HG02610 (cell line): ENCODE measurements at regions not wholly inside any gene's neighbourhood (a gene's known extent, or its start where the extent isn't known, plus 50 kb on each side); places are given as distances from the start of the nearest gene placed in this dataset.
"Not testable (repeated sequence)": the region's sequence is repeated elsewhere in the genome, so short reads cannot be mapped to it uniquely, and the experiment has no call there.

Source experiments
- ATAC-seq: cut with Tn5 transposase; IDR thresholded peaks from one replicate; pipeline ENCODE4 v1.9.1; 2021; ENCODE audit warnings: mild to moderate bottlenecking, moderate library complexity; ENCODE audit not compliant: unreplicated experiment

DNA sequence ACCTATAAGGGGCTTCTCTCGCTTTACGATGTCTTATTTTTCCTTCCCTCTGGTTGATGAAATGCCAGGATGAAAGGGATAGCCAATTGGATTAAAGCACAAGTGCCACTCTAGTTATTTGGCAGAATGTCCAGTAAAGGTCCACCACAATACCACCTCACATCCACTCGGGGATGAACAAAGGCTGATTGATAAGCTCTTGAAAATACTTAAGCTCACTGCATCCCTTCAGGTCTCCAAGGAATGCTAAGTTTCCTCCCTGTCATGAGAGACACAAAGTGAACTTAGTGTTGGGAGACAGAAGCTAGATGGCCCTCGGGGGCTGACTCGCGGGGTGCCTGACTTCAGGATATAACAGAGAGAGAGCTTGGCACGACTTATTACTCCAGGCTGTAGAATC lies 185.9 kb upstream of the ZNF644 start:
- not testable (repeated sequence) for ATAC-seq

DNA sequence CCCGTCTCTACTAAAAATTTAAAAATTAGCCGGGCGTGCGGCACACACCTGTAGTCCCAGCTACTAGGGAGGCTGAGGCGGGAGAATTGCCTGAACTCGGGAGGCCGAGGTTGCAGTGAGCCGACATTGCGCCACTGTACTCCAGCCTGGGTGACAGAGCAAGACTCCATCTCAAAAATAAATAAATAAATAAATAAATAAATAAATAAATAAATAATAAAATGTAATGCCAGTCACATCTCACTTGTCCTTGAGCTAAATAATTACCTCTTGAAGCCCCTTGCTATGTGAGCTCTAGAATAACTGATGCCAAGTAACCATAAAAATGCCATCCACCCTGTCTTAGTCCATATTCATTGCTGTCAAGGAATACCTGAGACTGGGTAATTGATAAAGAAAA lies 182.3 kb upstream of the ZNF644 start:
- not testable (repeated sequence) for ATAC-seq

DNA sequence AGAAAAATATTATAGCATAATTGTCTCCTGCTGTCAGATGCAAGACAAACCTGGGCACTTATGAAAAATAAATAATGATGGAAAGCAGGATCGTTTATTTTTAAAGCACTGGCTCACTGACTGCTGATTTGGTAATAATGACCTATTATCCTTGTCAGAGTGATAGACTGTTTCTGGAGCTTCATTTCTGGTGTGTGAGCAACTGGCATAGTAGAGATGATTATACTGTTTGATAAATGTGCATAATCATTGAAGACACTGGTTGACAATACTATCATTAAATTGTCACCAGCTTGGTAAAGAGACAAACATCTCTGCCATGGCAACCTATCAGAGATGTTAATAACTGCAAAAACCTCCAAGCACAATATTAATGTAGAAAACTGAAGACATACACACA lies 179.9 kb upstream of the ZNF644 start:
- no peak for ATAC-seq

DNA sequence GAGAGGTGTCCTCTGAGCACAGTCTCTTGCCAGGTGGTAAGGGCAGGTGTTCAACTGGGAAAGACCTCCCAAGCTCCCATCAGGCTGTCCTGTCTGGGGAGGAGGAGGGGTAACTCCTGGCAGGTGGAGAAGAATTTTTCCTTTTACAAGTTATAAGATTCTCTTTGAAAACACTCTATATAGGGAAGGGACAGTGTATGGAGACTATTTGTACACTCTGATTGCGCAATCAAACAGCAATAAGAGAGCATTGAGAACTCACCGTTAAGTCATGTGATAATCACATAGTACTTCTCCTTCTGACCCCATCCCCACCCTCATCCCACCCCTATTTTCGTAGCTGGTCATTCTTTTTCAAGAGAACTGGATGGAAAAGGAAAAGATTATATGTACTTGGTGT lies 179.3 kb upstream of the ZNF644 start:
- no peak for ATAC-seq

DNA sequence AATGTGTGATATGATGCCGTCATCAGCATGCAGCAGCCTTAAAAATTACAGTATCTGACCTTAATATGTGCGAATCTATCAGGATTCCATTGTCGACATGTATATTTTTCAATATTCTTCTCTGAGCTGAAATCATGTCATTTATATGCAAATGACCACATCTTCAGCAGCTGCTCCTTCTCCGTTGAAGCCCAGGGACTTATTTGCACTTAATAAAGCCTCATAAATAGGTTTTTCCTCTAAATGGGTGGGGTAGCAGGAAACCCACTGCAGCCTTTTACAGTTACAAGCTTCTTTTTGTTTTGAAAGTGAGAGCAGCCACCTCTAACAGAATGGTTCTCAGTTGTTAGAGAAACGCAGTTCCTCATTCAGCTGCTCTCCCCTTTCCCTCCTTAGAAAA lies 178.8 kb upstream of the ZNF644 start:
- ATAC-seq: no peak

DNA sequence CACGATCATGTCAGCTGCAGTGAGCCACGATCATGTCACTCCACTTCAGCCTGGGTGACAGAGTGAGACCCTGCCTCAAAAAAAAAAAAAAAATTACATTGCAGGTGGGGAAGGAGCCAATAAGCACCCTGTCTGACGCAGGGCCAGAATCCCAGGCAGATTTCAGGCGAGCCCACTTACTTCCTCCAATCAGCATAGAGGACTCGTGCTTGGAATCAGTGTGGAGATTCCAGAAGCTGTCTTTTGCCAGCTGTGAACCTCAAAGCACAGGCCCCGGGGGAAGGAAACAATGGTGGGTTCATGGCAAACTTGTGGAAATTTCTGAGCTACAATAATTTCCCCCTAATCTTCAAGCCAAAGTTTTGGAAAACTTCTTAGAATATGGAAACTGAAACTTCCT lies 178.2 kb upstream of the ZNF644 start:
- ATAC-seq: no peak

DNA sequence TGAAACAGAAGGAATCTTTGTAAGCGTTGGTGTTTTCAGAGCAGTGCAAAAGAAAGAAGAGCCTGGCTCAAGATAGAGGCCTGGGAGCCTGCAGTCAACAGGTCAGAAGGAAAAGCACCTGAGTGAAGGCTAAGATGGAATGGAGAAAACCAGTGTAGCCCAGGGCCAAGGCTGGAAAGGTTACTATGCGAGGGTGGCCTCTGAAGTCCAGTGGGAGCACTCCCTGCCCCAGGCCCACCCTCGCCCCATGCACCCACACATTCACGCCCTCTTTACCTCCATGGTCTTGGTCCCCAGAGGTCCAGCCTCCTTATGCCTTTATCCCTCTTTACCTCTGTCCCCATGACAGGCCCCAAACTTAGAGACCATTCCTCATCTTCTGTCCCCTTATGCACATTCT lies 169.2 kb upstream of the ZNF644 start:
- no peak for ATAC-seq

DNA sequence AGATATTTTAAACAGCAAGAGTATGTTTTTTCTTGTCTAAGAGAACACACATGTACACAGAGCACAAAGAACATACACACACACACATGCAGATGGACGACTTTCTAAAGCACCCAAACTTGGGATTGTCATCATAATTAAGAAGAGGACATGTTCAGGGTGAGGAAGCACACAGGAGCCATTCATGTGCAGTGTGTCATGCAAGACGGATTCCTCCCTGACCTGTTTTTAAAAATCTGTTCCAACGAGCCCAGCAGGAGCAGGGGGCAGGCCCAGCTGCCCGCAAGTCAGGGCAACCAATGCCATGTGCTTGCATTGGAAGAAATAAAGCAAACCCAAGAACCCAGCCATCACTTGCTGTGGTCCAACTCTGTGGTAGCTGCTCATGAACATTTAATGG lies 167.3 kb upstream of the ZNF644 start:
- no peak for ATAC-seq

DNA sequence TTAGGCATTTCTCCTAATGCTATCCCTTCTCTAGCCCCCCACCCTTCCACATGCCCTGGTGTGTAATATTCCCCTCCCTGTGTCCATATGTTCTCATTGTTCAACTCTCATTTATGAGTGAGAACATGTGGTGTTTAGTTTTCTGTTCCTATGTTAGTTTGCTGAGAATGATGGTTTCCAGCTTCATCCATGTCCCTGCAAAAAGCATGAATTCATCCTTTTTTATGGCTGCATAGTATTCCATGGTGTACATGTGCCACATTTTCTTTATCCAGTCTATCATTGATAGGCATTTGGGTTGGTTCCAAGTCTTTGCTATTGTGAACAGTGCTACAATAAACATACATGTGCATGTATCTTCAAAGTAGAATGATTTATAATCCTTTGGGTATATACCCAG lies 161.0 kb upstream of the ZNF644 start:
- not testable (repeated sequence) for ATAC-seq

DNA sequence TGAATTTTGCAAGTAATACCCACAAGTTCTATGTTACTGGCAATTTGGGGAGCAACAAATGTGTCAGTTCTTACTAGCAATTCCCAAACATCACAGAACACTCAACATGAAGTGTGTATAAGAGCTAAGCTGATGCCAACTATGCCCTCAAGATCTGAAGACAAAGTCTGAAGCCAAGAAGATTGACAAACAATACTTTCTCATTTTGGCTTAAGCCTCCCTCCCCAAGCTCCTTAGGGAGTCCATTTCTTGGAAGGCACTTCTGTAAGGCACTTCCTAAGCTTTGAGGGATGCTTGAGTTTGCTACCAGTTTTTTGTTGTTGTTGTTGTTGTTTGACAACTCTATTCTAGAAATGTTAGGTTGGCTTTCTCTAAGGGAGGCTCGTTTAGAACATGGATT lies 154.4 kb upstream of the ZNF644 start:
- ATAC-seq: no peak

DNA sequence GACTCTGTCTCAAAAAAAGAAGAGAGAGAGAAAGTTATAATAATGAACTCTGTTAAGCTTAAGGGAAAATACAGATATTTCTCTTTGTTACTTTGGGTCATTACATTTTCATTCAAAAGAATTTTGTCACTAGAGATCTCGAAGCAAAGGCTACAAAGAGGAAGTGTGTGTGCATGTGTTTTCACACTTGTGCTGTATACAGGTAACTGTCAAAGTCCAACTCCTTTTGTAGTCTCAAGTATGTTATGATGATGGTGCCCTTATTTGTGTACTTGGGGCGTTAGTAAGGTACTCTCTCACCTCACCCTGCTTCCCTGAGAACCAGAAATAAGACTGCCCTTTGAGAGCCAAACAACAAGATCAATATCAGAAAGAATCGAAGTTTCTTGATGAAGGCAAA lies 152.9 kb upstream of the ZNF644 start:
- ATAC-seq: no peak

DNA sequence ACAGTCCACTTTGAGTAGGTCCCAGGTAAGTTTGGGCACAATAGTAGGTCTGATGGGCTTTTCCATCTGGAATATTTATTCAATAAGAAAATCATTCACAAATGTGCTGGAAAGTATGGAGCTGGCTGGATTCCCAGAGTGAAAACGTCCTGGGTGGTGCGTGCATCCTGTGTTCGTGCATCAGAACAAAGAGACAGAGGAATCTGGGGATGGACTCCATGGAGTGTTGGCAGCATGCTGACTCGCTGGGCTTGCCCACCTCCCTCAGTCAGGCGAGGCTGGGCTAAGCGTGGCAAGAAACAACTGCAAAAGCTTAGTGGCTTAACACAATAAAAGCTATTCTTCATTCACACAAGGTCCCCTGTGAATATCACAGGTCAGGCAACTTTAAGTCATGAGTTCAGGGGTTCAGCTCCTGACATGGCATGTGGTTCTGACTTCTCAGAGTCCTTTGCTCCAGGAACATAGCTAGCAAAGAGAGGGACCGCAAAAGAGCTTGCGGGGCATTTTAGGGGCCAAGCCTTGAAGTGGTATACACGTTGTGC lies 151.6 kb upstream of the ZNF644 start:
- no peak for ATAC-seq

DNA sequence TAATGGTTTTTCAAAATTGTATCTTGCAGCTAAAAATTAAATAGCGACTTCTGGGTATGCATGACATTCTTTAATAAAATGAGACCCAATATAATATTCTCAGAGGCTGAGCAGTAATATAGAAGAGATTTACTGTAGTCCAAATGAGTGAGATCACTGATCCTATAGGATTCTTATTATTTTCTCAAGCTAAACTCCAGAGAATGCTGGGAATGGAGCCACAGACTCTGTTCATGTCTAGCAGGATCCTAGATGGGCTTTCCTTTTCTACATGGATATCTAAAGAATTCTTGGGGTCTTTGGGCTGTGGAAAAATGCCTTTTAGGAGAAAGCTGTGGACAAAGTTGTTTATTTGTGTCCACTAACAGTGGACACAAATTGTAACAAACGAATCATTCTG lies 150.7 kb upstream of the ZNF644 start:
- ATAC-seq: no peak

DNA sequence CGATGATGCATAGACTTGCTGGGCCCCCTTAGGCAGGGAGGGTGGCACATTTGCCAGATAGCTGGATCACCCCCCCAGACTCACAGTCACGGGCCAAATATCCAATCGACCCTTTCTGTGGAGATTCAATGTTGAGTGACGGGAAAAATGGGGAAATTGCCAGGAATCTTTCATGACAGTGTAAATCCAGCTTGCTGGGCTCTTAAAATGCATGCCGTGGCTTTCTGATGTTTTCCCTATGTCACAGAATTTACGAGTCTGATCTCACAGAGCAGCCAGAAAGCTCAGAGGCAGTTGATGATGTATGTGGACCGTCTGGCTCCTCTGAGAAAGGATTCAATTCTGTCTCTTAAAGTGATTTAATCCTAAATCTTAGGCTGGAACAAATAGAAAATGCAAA lies 150.1 kb upstream of the ZNF644 start:
- no peak for ATAC-seq

DNA sequence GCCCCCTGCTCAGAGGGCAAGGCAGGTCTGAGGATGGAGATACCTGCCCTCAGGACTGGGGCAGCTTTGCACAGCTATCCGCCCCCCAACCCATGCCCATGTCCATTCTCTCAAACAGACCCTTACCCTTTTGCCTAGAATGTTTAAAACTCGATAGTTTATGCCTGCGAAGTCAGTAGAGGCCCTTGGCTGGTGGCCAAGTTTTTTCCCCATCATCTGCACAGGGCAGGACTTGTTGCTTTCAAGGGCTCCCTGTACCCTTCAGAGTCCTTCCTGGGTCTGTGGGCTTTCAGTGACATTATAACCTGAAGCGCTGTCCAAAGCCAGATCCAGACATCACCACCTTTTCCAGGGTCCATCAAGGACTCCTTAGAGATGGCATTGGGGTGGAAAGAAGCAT lies 148.7 kb upstream of the ZNF644 start:
- no peak for ATAC-seq

DNA sequence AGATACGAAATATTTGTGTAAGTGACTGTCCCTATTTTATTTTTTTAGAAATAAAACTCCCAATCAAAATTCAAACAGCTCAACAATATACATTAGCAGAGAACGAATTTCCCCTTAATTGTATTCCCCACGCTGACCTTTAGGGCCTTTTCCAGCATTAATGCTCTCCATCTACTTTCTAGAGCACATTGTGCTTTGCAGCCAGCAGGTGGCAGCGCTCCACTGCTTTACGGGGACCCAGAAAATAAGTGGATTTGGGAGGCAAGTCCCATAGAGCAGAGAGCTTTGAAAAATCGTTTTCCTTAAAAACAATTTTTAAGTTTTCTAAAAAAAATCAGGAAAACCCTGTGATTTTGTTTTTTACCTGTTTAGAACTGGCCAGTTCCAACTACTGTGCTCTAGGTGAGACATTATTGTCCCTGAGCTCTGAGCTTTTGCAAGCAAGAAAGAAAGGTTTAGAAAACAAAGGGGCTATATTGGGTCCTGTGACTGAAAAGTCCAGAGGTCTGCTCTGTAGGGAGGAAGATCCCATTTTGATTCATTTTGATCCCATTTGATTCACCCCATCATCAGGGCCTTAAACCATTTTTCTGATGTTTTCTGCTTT lies 144.4 kb upstream of the ZNF644 start:
- ATAC-seq: no peak

DNA sequence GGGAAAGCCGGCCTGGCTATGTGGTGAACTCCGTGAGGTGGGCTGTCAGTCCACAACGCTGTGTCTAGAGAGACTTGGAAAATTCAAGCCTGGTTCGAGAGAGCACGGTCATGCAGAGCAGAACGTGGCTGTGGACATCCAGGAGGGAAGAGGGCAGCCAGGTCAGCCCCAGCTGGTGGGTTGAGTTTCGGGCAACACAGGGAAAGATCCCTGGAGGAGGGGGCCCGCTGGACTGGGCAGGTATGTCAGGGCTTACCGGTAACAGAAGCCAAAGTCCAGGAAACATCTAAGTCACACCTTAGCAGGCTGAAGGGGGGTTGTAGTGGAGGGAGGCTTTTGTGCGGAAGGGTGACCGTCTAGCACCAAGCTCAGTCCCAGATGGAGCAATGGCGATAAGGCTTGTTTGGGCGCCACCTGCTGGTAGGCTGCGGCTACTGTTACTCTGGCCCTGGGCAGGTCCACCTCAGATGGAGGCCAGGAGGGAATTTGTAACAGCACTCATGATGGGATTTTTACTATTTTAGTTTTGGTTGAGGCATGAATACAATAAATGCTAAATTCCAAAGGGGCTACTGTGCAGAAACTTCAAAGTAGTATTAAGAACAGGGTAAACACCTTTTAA lies 143.3 kb upstream of the ZNF644 start:
- ATAC-seq: peak; percentile 78

DNA sequence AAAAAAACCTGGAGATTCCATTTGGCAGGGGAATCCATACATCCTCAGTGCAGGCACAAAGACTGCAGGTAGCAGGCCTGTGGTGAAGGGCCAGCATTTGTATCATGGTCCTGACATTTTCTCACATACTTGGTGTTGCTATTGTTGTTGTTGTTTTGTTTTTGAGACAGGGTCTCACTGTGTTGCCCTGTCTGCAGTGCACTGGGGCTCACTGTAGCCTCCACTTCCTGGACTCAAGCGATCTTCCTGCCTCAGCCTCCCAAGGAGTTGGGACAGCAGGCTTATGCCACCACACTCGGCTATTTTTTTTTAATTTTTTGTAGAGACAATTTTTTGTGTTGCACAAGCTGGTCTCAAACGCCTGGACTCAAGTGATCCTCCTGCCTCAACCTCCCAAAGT lies 140.8 kb upstream of the ZNF644 start:
- no peak for ATAC-seq

DNA sequence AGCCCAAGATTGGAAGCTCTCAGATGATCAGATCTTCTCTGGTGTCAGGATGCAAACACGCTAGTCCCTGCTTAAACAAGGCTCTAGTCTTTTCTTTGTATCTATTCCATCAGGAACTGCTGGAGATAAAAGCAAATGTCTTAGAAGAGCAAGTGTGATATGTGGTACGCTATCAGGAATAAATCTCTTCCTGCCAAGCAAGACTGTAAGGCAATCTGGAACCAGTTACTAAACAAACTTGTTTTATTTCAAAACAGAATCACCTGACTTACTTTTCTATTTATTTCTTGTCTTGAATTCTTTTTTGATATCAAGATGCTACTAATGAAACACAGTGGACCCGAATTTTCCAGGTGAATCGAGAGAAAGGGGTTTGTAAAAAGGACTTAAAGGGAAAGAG lies 139.9 kb upstream of the ZNF644 start:
- no peak for ATAC-seq

DNA sequence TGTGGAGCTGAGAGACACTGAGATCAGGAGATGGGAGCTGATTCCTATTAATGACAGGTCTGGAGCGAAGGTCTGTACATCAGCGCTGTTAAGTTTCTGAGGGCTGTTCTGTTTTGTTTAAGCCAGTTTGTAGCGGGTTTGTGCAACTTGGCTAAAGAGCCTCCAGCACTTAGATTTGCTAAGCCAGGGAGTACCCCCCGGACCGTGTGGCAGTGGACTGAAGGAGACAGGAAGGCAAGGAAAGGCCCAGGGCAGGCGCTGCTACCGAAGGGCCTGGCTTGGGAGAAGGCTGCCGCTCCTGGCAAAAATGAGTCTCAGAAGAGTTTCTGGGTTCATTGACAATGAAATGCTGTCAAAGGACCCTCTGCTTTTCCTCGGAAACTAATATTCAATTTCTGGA lies 139.3 kb upstream of the ZNF644 start:
- no peak for ATAC-seq

DNA sequence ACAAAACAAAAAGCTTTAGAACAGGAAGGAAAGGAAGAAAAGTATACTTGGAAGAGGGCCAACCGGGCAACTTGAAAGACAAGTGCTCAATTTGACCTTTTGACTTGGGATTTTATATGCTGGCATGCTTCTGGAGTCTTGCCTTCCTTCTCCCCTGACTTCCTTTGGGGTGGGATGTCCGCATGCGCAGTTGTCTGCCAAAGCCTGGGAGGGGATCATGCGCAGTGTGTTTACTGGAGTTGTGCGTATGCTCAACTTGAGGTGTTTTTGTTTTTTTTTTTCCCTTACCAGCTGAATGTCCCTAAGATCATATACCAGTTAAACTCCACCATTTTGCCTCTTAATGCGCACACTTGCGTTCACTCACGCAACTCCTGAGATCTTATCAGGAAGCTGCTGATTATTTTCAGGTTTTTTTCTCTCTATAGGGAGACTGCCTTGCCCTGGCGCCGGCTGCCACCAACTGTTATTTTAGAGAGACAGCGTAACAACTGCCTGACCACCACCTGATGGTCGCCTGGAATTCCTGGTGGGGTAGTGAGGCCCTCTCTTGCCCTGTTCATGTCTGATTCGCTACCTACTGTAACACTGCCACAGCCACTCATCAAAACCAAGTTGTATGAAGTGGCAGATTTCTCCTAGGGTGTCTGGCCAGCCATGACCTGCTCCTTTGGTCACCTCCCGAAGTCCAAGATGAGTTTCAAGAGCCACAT lies 138.7 kb upstream of the ZNF644 start:
- no peak for ATAC-seq

DNA sequence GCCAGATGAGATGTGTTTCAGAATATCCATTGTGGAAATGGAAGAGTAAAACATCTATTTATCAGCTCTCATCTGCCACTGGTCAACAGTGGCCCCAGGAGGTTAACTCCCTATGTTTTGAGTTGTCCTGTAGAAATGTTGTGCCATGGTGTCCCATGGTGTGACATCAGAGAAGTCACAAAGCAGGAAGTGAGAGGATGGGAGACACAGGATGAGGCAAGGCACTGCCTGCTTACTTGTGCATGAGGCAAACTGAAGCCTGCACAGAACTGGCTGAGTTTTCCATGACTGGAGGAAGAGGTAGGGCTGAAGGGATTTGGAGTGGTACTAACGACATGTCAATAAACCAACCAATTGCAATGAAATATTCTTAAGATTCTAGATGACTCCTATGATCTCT lies 131.5 kb upstream of the ZNF644 start:
- ATAC-seq: no peak
